HG02852 (cell line): ENCODE measurements at regions not wholly inside any gene's neighbourhood (a gene's known extent, or its start where the extent isn't known, plus 50 kb on each side); places are given as distances from the start of the nearest gene placed in this dataset.
"Not testable (repeated sequence)": the region's sequence is repeated elsewhere in the genome, so short reads cannot be mapped to it uniquely, and the experiment has no call there.

ENCODE experiments used
- ATAC-seq: cut with Tn5 transposase; IDR thresholded peaks from one replicate; pipeline ENCODE4 v1.9.1; 2021; ENCODE audit warnings: mild to moderate bottlenecking, moderate library complexity; ENCODE audit not compliant: unreplicated experiment

DNA sequence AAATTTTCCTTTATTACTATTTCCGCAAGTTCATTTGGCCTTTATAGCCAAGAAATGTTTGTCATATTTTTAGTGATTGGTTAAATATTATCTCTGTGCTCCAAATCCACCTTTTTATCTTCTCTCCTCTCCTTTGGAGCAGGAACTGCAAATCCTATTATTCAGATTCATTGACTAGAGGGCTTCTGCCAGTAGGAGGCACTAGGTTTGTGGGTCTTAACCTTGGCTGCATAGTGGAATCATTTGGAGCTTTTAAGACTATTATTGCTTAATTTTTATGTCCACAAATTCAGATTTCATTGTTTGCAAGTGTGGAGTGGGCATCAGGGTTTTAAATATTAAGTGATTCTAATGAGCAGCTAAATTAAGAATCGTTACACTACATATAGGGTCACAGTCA lies 75.3 kb upstream of the SYT10 start:
- no peak for ATAC-seq

DNA sequence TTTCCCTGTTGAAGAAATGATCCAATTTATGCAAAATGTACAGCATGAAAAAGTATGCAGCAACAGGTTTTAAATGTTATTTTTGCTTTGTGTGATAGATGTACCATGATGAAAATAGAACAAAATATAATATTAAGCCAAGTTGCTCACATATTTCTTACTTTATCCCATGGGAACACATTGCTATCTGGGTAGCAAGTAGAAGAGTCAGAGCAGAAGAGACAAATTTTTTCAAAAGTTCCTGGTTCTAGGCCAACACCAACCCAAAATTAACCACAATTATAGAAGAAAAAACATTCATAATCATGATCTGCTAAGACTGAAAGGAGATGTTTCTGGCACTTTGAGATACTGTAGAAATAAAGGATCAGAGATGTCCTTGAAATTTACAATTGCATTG lies 79.9 kb upstream of the SYT10 start:
- ATAC-seq: no peak

DNA sequence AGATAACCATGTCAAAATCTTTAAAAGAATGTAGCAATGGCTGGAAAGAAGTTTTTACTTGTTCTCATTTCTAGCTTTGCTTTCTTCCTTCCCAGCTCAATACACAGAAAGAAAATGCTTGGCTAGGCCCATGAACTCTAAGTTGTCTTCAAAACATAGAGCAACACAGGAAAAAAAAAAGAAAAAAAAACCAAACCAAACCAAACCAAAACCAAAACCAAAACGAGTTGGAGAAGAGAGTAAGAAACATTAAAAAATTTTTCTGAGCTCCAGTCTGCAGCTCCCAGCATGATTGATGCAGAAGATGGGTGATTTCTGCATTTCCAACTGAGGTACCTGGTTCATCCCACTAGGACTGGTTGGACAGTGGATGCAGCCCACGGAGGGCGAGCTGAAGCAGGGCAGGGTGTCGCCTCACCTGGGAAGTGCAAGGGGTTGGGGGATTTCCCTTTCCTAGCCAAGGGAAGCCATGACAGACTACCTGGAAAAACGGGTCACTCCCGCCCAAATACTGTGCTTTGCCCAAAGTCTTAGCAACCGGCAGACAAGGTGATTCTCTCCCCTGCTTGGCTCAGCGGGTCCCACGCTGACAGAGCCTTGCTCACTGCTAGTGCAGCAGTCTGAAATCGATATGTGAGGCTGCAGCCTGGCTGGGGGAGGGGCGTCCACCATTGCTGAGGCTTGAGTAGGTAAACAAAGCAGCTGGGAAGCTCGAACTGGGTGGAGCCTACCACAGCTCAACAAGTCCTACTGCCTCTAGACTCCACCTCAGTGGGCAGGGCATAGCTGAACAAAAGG lies 81.1 kb upstream of the SYT10 start:
- not testable (repeated sequence) for ATAC-seq

DNA sequence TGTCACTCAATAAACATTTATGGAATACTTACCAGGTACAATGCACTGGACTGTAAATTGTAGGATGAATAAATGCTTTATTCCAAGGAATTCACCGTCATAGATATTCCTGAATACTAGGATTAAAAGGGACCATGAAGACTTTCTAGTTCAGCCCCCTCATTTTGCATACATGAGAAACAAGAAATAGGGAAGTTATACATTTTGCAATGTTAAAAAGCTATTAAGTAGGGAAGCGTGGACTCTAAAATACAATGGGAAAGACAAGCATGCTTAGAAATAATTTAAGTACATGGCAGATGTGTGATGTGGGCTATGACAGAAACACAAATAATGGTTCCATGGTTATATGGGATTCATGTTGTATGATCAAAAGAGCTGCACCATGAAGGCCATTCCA lies 89.4 kb upstream of the SYT10 start:
- ATAC-seq: no peak

DNA sequence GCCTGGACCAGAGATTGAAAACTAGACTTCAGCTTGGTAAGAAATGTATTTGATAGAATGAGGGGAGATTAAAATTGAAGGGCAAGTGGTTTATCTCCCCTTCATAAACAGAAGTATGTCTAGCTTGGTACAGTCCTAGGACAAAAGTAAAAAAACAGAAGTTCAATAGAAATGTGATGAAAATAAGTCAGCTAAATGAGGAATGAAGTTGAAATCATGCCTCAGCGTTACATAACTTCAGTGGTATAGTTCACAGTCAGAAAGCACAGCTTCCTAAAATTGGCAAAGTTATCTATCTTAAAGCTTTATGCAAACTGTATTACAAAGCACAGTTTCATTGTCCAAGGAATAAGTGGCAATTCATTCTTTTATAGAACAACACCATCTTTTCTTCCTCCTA lies 90.2 kb upstream of the SYT10 start:
- ATAC-seq: no peak

DNA sequence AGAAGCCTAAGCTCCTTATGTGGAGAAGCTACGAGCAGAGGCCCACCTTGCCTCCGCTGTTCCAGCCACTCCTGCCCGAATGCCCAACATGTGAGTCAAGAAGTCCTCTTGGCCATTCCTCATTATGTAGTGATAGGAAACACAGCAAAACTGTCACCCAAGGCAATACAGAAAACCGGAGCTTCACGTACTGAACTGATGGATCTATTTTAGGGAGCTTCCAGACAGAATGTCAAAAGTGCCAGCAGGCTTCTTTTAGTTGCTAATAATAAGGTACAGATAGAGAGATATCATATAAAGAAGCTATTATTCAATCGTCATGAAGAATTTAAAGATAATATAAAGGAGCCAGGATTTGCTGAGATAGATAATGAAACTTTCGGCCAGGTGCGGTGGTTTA lies 91.6 kb upstream of the SYT10 start:
- ATAC-seq: no peak

DNA sequence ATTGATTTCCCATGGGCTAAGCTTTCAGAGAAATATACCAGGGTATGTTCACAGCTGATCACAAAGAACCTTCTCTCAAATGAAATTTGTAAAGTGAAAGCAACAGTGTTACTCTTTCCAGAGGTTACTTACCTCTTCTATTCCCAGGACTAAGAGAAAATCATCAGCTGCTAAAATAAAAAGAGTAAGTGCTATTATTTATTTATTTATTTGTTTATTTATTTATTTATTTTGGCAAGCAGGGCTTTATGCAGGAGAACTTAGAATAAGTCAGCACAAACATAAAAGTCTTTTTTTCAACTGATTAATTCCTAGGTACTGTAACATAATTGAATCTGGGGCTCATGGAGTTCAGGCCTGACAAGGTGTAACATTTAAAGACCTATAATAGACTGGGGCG lies 93.9 kb upstream of the SYT10 start:
- no peak for ATAC-seq

DNA sequence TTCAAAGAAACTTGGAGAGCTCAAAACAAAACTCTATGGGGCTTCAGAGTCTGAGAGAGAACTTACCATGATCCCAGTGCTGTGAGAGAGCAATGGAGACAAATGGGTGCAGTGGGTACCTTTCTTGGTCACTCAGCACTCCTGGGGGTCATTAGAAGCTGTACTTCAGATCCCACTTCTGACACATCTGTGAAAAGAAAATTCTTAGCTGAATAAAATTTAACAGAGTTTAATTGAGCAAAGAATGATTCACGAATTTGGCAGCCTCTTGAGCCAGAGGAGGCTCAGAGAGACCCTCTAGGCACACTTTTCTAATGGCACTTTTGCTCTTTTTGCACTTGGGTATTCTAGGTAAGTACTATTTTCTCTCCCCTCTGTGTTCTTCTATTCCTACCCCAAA lies 96.8 kb upstream of the SYT10 start:
- no peak for ATAC-seq

DNA sequence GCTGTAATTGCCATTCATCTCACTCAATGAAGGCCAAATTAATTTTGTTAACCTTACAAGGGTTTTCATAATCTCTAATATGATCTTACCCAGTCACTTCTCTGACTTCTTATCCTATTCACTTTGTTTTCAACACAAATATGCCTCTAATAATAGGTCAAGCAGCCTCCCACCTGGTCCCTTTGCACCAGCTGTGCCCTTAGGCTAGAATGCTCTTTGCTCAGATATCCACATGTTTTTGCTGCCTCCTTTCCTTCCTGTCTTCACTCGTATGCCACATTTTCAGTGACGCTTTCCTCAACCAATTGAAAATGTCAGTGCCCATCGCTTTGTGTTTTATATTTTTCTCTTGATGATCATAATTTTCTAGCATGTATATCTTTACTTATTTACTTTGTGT lies 106.4 kb upstream of the SYT10 start:
- ATAC-seq: no peak

DNA sequence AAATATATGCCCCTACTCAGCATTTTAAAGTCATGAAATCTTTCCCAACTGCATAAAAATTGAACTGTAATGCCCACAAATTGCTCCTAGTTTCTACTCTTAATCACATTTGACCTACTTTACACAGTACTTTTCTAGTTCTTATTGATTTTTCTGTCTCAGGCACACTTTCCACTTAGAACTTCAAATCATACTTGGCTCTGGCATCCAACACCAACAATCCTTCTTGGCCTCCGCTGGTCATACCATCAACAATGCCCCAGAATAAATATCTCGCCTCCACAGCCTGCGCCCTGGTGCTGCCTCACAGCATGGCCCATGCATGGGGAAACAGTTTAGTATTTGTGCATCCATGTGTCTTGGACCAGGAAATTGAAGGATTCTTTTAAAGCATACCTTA lies 107.5 kb upstream of the SYT10 start:
- no peak for ATAC-seq

DNA sequence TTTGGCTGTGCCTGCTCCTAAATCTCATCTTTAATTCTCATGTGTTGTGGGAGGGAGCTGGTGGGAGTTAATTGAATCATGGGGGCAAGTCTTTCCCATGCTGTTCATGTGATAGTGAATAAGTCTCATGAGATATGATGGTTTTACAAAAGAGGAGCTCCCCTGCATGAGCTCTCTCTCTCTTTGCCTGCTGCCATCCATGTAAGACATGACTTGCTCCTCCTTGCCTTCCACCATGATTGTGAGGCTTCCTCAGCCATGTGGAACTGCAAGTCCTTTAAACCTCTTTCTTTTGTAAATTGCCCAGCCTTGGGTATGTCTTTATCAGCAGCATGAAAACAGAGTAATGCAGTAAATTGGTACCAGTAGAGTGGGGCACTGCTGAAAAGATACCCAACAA lies 110.6 kb upstream of the SYT10 start:
- ATAC-seq: not testable (repeated sequence)

DNA sequence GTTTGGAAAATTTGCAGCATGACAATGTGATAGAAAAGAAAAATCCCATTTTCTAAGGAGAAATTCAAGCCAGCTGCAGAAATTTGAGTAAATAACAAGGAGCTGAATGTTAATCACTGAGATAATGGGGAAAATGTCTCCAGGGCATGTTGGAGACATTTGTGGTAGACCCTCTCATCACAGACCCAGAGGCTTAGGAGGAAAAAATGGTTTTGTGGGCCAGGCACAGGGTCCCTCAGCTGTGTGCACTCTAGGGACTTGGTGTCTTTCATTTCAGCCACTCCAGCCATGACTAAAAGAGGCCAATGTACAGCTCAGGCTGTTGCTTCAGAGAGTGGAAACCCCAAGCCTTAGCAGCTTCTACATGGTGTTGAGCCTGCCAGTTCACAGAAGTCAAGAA lies 111.4 kb upstream of the SYT10 start:
- no peak for ATAC-seq

DNA sequence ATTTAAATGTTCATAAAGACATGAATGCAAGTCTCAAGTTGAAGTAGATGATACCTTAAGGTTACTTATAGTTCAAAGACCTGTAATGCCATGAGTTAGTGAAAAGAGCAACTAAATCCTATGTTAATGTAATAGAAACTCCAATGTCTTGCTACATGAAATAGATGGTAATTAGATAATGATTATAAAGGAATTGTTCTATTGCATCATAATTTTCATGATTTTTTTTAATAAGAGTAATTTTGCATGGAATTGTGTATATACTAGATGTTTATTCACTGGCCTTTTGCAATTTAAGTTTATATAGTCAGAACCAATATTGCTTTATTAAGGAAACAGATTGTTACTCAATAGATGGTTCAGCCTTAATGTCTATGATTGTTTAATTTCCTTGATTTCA lies 115.5 kb upstream of the SYT10 start:
- ATAC-seq: no peak

DNA sequence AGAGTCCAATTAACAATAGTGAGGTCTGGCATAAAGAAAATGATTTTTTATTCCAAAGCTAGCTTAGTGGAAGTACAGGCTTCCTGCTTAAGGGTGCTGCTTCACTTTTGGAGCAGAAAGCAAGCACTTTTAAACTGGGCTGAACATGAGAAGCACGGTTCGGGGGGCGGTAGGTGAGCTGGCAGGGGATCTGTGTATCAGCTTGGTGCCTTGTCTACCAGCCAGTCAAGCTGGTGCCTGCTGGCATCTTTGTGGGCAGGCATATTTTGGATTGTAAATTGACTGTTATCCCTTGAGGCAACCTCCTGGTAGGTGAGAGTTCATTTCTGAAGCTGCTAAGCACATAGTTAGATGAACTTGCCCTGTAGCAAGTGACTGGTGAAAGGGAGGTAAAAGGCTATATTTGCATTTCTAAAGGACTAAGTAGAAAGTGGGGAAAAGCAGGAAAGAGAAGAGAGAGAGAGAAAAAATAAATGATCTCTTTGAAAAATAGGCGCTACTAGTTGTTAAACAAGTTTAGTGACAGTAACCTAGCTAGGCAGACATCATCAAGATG lies 121.1 kb upstream of the SYT10 start:
- no peak for ATAC-seq

DNA sequence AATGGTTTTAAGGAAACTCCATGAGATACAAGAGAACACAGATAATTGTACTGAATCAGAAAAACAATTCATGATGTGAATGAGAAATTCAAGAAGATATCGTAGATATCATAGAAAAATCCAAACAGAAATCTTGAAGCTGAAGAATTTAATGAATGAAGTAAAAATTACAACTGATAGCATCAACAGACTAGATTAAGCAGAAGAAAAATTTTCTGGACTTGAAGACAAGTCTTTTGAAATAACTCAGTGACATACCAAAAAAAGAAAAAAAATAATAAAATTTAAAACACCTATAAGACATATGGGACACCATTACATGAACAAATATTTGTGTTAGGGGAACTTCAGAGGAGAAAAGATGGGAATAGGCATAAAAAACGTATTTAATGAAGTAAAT lies 122.8 kb upstream of the SYT10 start:
- no peak for ATAC-seq

DNA sequence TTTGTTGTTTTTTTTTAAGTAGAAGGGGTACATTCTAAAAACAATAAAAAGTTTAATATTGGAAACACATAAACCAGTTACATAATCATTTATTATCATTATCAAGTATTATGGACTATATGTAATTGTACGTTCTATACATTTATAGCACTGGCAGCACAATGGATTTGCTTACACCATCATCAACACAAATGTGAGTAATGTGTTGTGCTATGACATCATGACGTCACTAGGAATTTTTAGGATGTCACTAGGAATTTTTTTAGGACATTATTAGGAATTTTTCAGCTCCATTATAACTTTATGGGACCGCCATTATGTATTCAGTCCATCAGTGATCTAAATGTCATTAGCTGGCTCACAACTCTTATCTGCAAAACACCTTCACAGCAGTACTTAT lies 126.8 kb upstream of the SYT10 start:
- ATAC-seq: no peak

DNA sequence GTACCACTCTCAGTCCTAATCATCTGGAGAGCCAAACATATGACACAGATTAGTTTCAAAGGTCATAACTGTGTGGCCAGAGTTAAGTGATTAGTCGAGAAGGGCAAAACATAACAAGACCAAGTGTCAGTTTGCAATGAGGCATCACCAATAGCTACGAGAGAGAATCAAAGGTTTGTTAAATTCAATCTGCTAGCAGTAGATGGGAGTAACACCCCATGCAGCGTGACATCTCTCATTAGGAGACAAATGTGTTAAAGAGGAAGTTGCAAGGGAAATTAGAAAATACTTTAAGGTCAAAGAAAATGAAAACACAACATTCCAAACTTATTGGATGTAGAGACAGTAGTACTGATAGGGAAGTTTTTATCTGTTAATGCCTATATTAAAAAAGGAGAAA lies 135.7 kb upstream of the SYT10 start:
- no peak for ATAC-seq

DNA sequence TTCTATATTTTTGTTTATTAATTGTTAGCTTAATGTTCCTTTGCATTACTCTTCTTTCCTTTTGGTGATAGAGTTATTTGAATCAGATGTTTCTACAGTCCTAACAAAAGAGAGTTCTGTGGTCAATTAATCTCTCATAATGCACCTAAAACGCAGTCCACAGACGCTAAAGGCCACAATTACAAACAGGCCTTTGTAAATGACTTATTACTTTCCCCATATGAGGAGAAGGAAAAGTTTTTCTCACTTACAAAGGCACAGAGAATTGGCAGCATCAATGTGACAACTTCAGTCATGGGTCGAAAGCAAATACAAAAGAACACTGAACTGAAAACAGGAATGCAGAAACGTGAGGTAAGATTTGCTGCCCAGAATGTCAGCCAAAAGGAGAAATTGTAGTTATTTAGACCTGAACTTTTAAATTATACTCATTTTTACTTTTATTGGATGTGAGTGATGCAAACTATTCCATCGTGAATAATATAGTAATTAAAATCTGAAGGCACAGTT lies 142.0 kb upstream of the SYT10 start:
- ATAC-seq: no peak

DNA sequence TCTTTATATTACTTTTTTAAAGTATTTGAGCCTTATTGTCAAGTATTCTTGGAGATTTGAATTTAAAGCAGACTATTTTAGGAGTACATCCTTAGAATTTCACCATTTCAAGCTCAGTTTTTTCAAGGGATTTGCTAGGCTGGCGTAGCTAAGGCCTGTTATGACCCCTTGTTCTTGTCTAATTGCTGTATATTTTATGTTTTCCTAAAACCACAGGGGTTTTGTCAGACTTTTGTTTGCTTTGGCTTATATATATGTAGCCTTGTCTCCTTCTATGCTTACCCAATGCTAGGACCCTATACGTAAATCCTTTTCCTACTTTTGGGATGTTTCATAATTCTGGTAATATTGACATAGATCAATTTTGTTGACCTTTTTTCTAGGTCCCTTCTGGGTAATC lies 147.0 kb upstream of the SYT10 start:
- ATAC-seq: no peak

DNA sequence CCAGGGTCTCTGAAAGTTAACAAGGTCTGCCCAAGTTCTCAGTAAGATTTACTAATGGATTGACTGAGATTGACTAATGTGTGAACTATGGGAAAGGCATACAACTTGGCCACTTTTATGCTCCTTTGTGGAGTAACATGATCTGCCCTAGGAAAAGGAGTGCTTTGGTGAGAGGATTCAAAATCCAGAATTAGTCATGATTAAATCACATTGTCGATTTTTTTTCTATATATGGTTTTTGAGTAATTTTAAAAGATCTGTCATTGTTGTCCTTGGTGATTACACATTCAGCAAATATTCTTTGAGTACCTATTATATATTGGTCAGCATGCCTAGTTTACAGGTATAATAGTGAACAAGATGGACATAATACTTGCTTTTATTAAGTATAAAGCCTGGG lies 147.7 kb upstream of the SYT10 start:
- no peak for ATAC-seq

DNA sequence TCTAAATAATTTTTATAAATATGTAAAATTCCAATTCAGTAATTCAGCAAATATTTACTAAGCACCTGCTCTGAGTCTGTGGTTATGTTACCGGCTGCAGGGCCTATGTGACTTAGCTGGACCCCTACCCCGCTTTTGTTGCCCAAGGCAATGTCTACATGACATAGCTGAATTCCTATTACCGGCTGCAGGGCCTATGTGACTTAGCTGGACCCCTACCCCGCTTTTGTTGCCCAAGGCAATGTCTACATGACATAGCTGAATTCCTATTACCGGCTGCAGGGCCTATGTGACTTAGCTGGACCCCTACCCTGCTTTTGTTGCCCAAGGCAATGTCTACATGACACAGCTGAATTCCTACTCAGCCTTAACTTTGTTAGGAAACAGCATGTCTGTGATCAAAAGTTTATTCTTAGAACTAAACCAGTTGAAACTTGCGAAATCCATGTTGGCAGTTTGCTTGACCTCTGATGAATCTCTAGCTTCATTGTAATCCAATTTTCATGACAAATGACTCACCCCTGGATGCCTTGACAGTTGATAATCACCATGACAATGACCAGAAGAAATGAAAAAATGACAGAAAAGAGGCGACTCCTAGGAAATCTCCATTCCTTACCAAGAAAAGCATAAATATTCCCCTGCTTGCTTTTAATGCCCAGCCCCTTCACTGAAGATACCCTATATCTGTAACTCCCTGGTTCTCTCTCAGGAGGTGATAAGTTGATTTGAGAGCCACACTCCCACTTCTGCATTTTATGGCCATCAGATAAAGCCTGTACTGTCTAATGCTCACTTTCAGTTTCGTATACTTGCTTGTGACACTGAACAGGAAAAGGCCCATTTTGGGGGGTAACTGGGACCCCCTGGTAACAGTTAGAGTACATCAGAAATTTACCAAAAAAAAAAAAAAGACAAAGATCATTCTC lies 148.4 kb upstream of the SYT10 start:
- ATAC-seq: peak; percentile 87
